ENCODE measurements at regions not wholly inside any gene's neighbourhood (a gene's known extent, or its start where the extent isn't known, plus 50 kb on each side); places are given as distances from the start of the nearest gene placed in this dataset.

GRCh38 chr5:51599587-51599986 is 216.3 kb downstream of the ISL1 start:
- TF ChIP-seq NFRKB (IDR thresholded peaks at IDR 0.05) (no peak), SP1 (IDR thresholded peaks at IDR 0.05) (no peak), FOXK2 (IDR thresholded peaks at IDR 0.05) (no peak), HDGF (IDR thresholded peaks at IDR 0.05; ENCODE audit: borderline replicate concordance) (no peak), BHLHE40 (IDR thresholded peaks at IDR 0.05; ENCODE audit: borderline replicate concordance) (no peak), FOXA1 (IDR thresholded peaks at IDR 0.05) (no peak), TARDBP (IDR thresholded peaks at IDR 0.05) (no peak), CTBP1 (IDR thresholded peaks at IDR 0.05; ENCODE audit: borderline replicate concordance) (no peak), PKNOX1 (IDR thresholded peaks at IDR 0.05) (no peak), FOXM1 (IDR thresholded peaks at IDR 0.05; ENCODE audit: borderline replicate concordance) (no peak), ELF4 (IDR thresholded peaks at IDR 0.05) (no peak), ARNT (IDR thresholded peaks at IDR 0.05) (no peak)

Data from HEK293T (cell line).